ENCODE measurements at regions not wholly inside any gene's neighbourhood (a gene's known extent, or its start where the extent isn't known, plus 50 kb on each side); places are given as distances from the start of the nearest gene placed in this dataset.
A peak's percentile ranks its signal among the peaks of the same experiment; 100 is the strongest.
"Not testable (repeated sequence)": the region's sequence is repeated elsewhere in the genome, so short reads cannot be mapped to it uniquely, and the experiment has no call there.

- not testable (repeated sequence) for DNase-seq
Observed at GRCh38 chr11:123344188-123344587, 85.9 kb upstream of the GRAMD1B start.

GRCh38 chr11:123338997-123339752 is 90.9 kb upstream of the GRAMD1B start:
- no peak for DNase-seq

- no peak for DNase-seq
Observed at GRCh38 chr11:123338266-123338800, 91.7 kb upstream of the GRAMD1B start.

- no peak for DNase-seq
Observed at GRCh38 chr11:123334925-123335324, 95.1 kb upstream of the GRAMD1B start.

- not testable (repeated sequence) for DNase-seq
Observed at GRCh38 chr11:123332577-123332976, 97.5 kb upstream of the GRAMD1B start.

- no peak for DNase-seq
Observed at GRCh38 chr11:123330948-123331347, 99.1 kb upstream of the GRAMD1B start.

GRCh38 chr11:123330471-123330870 is 99.6 kb upstream of the GRAMD1B start:
- no peak for DNase-seq

GRCh38 chr11:123330071-123330470 is 100.0 kb upstream of the GRAMD1B start:
- no peak for DNase-seq

- DNase-seq = no peak
Observed at GRCh38 chr11:123328281-123328867, 101.7 kb upstream of the GRAMD1B start.

GRCh38 chr11:123325533-123325932 is 104.5 kb upstream of the GRAMD1B start:
- no peak for DNase-seq

- DNase-seq = no peak
Observed at GRCh38 chr11:123323568-123323967, 106.5 kb upstream of the GRAMD1B start.

- DNase-seq = no peak
Observed at GRCh38 chr11:123321636-123322035, 108.4 kb upstream of the GRAMD1B start.

- no peak for DNase-seq
Observed at GRCh38 chr11:123318623-123319022, 111.4 kb upstream of the GRAMD1B start.

GRCh38 chr11:123318132-123318531 is 111.9 kb upstream of the GRAMD1B start:
- DNase-seq = not testable (repeated sequence)

- no peak for DNase-seq
Observed at GRCh38 chr11:123316003-123316402, 114.1 kb upstream of the GRAMD1B start.

GRCh38 chr11:123314972-123315371 is 115.1 kb upstream of the GRAMD1B start:
- no peak for DNase-seq

GRCh38 chr11:123313262-123313661 is 116.8 kb upstream of the GRAMD1B start:
- no peak for DNase-seq

GRCh38 chr11:123308077-123308476 is 113.0 kb upstream of the CLMP start:
- DNase-seq = no peak

GRCh38 chr11:123307276-123307675 is 112.2 kb upstream of the CLMP start:
- no peak for DNase-seq

- no peak for DNase-seq
Observed at GRCh38 chr11:123306531-123306930, 111.5 kb upstream of the CLMP start.

GRCh38 chr11:123305601-123306375 is 110.7 kb upstream of the CLMP start:
- no peak for DNase-seq

GRCh38 chr11:123304828-123305466 is 109.9 kb upstream of the CLMP start:
- DNase-seq = no peak

GRCh38 chr11:123303924-123304323 is 108.9 kb upstream of the CLMP start:
- peak; percentile 14 for DNase-seq

Measured in CD4-positive, alpha-beta T cell treated with Interleukin-17A for 1 hour (primary cell).